ENCODE measurements at regions not wholly inside any gene's neighbourhood (a gene's known extent, or its start where the extent isn't known, plus 50 kb on each side); places are given as distances from the start of the nearest gene placed in this dataset.

DNA sequence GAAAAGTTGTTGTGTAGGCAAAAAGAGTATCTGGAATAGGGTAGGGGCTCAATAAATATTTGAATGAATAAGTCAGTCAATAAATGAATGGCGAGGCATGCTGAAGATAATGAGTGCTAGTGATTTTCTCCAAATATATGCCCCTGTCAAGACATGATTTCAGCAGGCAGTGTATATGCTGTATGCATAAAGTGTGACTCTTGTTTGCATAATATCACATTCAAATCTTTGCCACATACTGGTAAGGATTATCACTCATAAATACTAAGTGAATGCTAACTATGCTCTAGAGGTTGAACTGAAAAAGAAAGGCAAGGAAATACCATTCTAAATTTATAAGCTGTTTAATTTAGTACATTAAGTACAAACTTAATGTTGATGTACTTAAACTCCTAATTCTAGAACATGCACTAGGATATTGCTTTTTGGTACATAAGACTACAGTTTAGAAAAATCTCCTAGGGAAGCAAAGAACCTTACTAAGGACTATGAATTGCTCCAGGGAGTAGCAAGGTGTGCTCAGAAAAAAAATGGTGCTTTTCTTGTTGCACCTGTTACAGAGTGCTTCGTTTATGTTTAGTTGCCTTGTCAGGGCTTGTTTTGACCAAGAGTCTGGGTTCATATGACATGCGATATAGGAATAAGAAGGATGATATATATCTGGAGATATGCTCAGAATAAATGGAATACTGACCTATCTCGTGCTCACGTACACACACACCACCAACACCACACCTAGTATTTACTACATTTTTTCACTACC, 224.0 kb upstream of the TANK start:
- intact Hi-C loops (cut with DNase I; ENCODE audit: low total_unique reads): no loop called here
- no peak overlapping the region for H3K4me3 ChIP-seq

DNA sequence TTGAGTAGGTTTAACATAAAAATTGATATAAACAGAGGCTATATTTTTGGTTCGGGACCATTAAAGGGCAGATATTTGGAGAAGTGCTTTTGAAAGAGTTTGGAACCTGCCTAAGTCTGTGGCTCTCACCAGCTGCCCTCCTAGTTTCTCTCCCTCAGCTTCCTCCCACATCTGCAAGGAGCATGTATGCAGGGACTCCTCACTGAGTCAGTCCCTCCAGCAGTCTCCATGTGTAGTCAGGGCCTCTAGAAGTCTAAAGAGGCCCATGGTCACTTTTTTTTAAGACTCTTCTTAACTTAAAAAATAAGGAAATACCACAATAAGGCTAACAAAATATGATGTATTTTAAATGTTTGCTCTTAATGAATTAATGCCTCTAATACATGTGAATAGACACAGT, 220.0 kb upstream of the TANK start:
- 76 to 91% (median 87%) methylated on average over 1 of the region's 1 CpG for WGBS, 5 donors
- TF ChIP-seq, protein P1, sequence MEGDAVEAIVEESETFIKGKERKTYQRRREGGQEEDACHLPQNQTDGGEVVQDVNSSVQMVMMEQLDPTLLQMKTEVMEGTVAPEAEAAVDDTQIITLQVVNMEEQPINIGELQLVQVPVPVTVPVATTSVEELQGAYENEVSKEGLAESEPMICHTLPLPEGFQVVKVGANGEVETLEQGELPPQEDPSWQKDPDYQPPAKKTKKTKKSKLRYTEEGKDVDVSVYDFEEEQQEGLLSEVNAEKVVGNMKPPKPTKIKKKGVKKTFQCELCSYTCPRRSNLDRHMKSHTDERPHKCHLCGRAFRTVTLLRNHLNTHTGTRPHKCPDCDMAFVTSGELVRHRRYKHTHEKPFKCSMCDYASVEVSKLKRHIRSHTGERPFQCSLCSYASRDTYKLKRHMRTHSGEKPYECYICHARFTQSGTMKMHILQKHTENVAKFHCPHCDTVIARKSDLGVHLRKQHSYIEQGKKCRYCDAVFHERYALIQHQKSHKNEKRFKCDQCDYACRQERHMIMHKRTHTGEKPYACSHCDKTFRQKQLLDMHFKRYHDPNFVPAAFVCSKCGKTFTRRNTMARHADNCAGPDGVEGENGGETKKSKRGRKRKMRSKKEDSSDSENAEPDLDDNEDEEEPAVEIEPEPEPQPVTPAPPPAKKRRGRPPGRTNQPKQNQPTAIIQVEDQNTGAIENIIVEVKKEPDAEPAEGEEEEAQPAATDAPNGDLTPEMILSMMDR (IDR thresholded peaks at IDR 0.05 in 8 of 11, conservative IDR thresholded peaks at IDR 0.05 in 3 of 11): no peak
- TF ChIP-seq POLR2A (IDR thresholded peaks at IDR 0.05) (no peak), POLR2AphosphoS5 (IDR thresholded peaks at IDR 0.05) (no peak)
- H3K4me1 ChIP-seq: peaks cover 0 to 4% (median 0%) of the 10 kb centered on the region in 6 donors

More for the DNA sequence above, 224.0 kb upstream of the TANK start:
- Histone ChIP-seq H3K4me1 (peaks cover 0 to 4% (median 0%) of the 10 kb centered on the region in 6 donors), H3K27ac (no peak overlapping the region), H3K36me3 (no peaks in the 10 kb centered on the region), H3K9me3 (no peaks in the 10 kb centered on the region), H3K27me3 (replicated peaks in 1 of 7) (peaks cover 0 to 4% (median 0%) of the 10 kb centered on the region in 7 donors)
- WGBS, 5 donors: 87 to 95% (median 91%) methylated on average over 5 of the region's 5 CpGs
- TF ChIP-seq, protein P1 (IDR thresholded peaks at IDR 0.05 in 8 of 11, conservative IDR thresholded peaks at IDR 0.05 in 3 of 11): no peak
- TF ChIP-seq POLR2AphosphoS5 (IDR thresholded peaks at IDR 0.05): no peak
- no peak for TF ChIP-seq POLR2A (IDR thresholded peaks at IDR 0.05)
- DNase-seq: no peak

DNA sequence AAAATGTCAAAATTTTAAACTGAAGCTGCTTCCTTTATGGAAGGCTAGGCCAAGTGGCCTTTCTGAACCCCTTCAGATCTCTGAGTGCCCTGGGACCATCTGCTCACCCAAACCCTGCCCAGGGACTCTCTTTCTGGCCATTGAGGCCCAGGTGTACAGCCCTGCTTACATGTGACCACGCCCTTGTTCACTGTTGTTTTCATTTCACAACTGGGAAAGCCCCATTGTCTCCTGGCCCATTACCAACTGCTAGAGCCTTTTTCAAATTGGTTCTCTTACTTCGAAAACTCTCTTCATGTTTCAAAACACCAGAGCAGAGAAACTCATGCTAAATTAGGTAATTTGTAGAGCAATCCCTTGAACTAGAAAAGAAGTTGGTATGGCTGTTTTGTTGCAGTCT, 219.5 kb upstream of the TANK start:
- intact Hi-C loops (cut with DNase I; ENCODE audit: low total_unique reads): no loop called here
- Histone ChIP-seq H3K4me1 (peaks cover 0 to 4% (median 0%) of the 10 kb centered on the region in 6 donors), H3K4me3 (no peak overlapping the region), H3K9me3 (no peaks in the 10 kb centered on the region), H3K27me3 (replicated peaks in 1 of 7) (no peaks in the 10 kb centered on the region), H3K27ac (no peak overlapping the region), H3K36me3 (no peaks in the 10 kb centered on the region)
- no peak for DNase-seq
- TF ChIP-seq, protein P1 (IDR thresholded peaks at IDR 0.05 in 8 of 11, conservative IDR thresholded peaks at IDR 0.05 in 3 of 11): no peak
- TF ChIP-seq POLR2A (IDR thresholded peaks at IDR 0.05) (no peak), POLR2AphosphoS5 (IDR thresholded peaks at IDR 0.05) (no peak)
- whole genome bisulfite sequencing, 5 donors: 57 to 70% (median 69%) methylated on average over 2 of the region's 2 CpGs

More for the DNA sequence above, 220.0 kb upstream of the TANK start:
- H3K36me3 ChIP-seq: no peaks in the 10 kb centered on the region
- no peak overlapping the region for H3K4me3 ChIP-seq
- H3K27me3 ChIP-seq (replicated peaks in 1 of 7): no peaks in the 10 kb centered on the region
- DNase-seq: no peak
- no peak overlapping the region for H3K27ac ChIP-seq
- H3K9me3 ChIP-seq: no peaks in the 10 kb centered on the region
- intact Hi-C loops (cut with DNase I; ENCODE audit: low total_unique reads): no loop called here

DNA sequence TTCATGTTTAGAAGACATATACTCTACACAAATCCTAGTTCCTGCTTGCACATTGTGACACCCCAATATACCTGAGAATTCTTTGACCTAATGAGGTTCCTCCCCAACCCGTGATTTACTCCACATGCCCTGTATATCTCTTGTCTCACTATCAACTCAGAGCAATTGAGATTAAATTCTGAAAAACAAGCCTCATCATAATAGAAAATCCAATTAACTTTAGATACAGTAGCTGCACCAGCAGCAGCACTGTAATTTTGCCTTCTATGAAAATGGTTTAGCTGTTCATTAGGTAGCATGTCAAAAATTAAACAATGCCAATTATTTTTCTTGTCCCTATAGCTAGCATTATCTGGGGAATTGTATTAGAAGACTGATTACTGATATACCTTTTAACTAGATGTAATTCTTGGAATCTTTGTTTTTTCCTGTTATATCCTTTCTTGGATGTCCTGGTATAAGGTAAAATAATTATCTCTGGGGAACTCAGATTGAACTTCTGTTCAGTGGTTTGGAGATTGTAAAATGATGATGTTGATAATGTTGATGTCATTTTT, 218.9 kb upstream of the TANK start:
- DNase-seq: no peak

More for the DNA sequence above, 218.9 kb upstream of the TANK start:
- WGBS, 5 donors: 72 to 88% (median 80%) methylated on average over 1 of the region's 1 CpG
- TF ChIP-seq, protein P1 (IDR thresholded peaks at IDR 0.05 in 8 of 11, conservative IDR thresholded peaks at IDR 0.05 in 3 of 11): no peak
- no peak for TF ChIP-seq POLR2A (IDR thresholded peaks at IDR 0.05)
- no peak for TF ChIP-seq POLR2AphosphoS5 (IDR thresholded peaks at IDR 0.05)
- peaks cover 0 to 4% (median 0%) of the 10 kb centered on the region in 6 donors for H3K4me1 ChIP-seq
- no peak overlapping the region for H3K4me3 ChIP-seq
- intact Hi-C loops (cut with DNase I; ENCODE audit: low total_unique reads): no loop called here
- H3K36me3 ChIP-seq: no peaks in the 10 kb centered on the region
- H3K27ac ChIP-seq: no peak overlapping the region
- H3K9me3 ChIP-seq: no peaks in the 10 kb centered on the region
- H3K27me3 ChIP-seq (replicated peaks in 1 of 7): no peaks in the 10 kb centered on the region
